HEK293 (cell line): ENCODE measurements at regions not wholly inside any gene's neighbourhood (a gene's known extent, or its start where the extent isn't known, plus 50 kb on each side); places are given as distances from the start of the nearest gene placed in this dataset.
"Not testable (repeated sequence)": the region's sequence is repeated elsewhere in the genome, so short reads cannot be mapped to it uniquely, and the experiment has no call there.

Source experiments
- ZNF335 ChIP-seq: fragments of 450-650 bp; formaldehyde crosslinking; conservative IDR thresholded peaks from 2 replicates; pipeline ENCODE4 v1.5.1; 2016; ENCODE audit warnings: missing biosample characterization, missing genetic modification characterization
- TF ChIP-seq, protein P1 (sequence below): fragments of 450-650 bp; formaldehyde crosslinking; IDR thresholded peaks from 2 replicates; pipeline ENCODE4 v1.5.1; 2016; ENCODE audit warnings: missing biosample characterization, missing genetic modification characterization
- TF ChIP-seq, protein P2 (sequence below): fragments of 450-650 bp; formaldehyde crosslinking; conservative IDR thresholded peaks from 2 replicates; pipeline ENCODE4 v1.5.1; 2016; ENCODE audit warnings: low read depth, missing biosample characterization, missing genetic modification characterization

GRCh38 chr14:89687129-89687528, 267.4 kb downstream of the EFCAB11 start:
- TF ChIP-seq ZNF335 (tag by site-specific recombination) = not testable (repeated sequence)
- TF ChIP-seq, protein P1, sequence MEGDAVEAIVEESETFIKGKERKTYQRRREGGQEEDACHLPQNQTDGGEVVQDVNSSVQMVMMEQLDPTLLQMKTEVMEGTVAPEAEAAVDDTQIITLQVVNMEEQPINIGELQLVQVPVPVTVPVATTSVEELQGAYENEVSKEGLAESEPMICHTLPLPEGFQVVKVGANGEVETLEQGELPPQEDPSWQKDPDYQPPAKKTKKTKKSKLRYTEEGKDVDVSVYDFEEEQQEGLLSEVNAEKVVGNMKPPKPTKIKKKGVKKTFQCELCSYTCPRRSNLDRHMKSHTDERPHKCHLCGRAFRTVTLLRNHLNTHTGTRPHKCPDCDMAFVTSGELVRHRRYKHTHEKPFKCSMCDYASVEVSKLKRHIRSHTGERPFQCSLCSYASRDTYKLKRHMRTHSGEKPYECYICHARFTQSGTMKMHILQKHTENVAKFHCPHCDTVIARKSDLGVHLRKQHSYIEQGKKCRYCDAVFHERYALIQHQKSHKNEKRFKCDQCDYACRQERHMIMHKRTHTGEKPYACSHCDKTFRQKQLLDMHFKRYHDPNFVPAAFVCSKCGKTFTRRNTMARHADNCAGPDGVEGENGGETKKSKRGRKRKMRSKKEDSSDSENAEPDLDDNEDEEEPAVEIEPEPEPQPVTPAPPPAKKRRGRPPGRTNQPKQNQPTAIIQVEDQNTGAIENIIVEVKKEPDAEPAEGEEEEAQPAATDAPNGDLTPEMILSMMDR (tag by site-specific recombination) = not testable (repeated sequence)
- TF ChIP-seq, protein P2, sequence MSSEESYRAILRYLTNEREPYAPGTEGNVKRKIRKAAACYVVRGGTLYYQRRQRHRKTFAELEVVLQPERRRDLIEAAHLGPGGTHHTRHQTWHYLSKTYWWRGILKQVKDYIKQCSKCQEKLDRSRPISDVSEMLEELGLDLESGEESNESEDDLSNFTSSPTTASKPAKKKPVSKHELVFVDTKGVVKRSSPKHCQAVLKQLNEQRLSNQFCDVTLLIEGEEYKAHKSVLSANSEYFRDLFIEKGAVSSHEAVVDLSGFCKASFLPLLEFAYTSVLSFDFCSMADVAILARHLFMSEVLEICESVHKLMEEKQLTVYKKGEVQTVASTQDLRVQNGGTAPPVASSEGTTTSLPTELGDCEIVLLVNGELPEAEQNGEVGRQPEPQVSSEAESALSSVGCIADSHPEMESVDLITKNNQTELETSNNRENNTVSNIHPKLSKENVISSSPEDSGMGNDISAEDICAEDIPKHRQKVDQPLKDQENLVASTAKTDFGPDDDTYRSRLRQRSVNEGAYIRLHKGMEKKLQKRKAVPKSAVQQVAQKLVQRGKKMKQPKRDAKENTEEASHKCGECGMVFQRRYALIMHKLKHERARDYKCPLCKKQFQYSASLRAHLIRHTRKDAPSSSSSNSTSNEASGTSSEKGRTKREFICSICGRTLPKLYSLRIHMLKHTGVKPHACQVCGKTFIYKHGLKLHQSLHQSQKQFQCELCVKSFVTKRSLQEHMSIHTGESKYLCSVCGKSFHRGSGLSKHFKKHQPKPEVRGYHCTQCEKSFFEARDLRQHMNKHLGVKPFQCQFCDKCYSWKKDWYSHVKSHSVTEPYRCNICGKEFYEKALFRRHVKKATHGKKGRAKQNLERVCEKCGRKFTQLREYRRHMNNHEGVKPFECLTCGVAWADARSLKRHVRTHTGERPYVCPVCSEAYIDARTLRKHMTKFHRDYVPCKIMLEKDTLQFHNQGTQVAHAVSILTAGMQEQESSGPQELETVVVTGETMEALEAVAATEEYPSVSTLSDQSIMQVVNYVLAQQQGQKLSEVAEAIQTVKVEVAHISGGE (tag by site-specific recombination) = not testable (repeated sequence)
